ENCODE measurements at regions not wholly inside any gene's neighbourhood (a gene's known extent, or its start where the extent isn't known, plus 50 kb on each side); places are given as distances from the start of the nearest gene placed in this dataset.

DNA sequence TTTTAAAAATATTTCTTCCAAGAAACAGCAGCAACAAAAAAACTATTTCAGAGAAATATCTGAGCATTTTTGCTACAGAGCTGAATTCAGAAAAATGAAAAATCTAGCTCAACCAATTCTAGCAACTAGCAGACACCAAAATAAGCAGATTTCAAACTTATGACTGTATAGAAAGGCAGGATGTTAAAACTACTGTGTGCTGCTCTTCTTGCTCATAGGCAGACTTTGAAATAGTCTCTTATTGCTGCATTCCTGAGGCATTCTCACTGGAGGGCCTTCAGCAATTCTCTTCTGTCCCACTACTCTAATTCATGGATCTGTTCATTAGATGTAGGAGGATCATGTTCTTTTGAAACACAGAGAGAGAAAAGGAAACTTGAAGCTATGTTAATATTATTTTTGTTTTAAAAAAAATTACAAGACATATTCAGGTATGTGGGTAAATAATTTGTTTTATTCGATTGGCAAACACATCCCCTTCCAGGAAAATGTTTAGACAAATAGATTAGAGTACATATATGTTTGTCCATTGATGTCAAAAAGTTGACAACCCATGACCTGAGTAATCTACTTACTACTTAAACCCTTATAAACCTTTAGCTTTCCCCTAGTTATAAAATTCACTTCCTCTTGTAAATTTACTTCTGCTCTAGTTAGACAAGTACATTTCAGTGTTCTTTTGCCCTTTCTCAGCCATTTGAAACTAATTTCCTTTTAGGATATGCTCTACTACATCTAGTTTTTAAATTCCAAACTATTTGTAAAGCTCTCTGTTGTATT lies 428.2 kb upstream of the POT1 start:
- TF ChIP-seq CTCF (IDR thresholded peaks at IDR 0.05; ENCODE audit: low read depth, low read length, poor library complexity, severe bottlenecking) (no peak), EZH2phosphoT487 (IDR thresholded peaks at IDR 0.05; ENCODE audit: borderline replicate concordance, low read length) (no peak)

Data from DOHH2 (cell line).